SKM-1 (cell line): ENCODE measurements at regions not wholly inside any gene's neighbourhood (a gene's known extent, or its start where the extent isn't known, plus 50 kb on each side); places are given as distances from the start of the nearest gene placed in this dataset.

Source experiments
- DNase-seq: peaks from one replicate; lab custom pipeline; 2025; ENCODE audit not compliant: unreplicated experiment; lab: John Stamatoyannopoulos, UW

DNA sequence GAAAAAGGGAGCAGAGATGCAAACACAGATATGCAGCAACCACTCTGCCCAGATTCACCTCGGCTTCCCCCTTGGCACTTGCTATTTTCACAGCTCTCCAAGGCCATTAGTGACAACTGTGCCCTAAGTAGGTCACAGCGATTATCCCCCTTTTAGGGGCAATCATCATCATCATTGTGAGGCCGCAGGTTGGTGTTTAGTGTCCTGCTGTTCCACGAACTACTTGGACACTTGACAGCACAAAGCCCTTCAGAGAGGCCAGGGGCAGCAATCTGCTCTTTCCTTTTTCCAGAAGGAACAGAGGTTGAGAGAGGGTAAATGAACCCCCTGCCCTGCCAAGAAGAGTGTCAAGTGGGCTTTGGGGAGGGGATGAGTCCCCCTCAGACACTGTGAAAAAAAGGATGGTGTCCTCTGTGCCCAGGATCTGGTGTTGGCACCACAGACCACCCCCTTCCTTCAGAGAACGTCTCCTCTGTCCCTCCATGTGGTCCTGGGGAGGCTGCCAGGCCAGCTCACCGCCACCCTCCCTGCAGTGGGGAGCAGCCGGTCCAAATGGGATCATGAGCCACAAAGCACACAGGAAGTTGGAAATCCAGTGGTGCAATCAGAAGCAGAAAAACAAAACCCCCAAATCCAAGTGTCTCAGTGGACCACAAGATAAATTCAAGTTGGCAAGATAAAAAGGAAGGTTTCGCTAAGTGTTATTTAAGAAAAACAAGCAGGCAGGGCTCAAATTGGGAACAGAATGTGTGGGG lies 78.4 kb upstream of the MED9 start:
- no peak for DNase-seq

DNA sequence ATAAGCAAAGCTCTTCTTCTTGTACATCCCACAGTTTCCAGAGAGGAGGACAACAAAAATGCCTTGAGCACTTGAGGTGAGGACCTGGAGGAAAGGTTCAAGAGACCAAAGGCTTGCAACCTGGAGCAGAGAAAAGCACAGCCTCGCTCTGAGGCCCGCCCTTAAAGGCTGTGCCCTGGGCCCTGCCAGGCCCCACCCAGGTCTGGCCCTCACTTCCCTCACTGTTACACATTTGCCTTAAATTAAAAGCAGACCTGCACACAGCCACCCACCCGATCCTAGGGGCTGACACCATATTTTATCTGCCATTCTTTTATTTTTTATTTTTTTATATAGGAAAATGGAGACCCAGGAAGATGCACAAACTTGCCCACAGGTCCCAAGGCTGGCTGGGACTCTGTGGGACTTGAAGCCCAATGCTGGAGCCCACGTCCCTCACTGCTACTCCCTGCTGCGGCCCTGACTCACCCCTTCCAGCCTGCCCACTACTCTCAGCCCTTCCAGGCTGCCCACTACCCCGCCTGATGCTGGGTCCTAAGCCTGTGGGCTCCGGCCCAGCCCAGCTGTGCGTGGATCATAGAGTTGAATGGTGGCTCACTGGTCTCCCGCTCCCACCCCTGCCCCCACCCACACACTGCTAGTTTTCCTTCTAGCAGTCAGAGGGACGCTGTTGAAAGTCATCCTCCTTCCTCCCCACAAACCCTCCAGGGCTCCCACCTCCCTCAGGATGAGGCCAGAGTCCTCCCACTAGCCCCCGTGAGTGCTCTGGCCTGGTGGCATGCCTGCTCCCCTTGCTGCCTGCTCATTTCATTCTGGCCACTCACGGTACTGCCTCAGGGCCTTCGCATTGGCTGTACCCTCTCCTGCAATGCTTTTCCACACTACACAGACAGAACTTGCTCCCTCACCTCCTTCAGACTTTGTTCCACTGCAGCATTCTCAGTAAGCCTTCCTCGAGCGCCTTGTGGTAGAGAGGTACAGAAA lies 77.6 kb upstream of the MED9 start:
- no peak for DNase-seq

GRCh38 chr17:17400070-17400469 lies 76.7 kb upstream of the MED9 start:
- no peak for DNase-seq

DNA sequence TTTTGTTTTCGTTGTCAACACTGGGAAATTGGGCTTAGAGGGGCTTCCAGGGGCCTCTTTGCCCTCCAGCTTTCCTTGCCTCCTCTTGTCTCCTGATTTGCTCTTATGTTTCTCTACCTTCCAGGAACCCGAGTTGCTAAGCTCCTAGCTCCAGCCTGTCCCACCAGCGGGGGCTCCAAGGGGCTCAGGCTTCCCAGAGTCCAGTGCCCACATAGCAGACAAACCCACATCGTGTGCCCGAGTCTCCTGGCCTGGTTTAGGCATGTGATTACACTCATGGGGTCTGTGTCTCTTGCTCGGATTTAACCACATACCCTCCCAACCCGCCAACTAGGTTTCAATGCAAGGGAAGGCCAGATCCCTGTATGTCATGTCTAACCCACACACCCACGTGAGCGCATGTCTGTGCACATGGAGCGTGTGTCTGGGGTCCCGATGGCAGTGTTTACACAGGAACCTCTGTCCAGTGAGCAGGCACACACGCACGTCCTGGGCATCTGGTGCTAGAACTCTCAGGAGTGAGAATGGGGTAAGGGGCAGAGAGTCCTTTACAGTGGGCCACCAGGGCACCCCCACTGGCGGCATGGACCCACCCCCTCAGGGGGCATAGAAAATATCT lies 76.1 kb upstream of the MED9 start:
- no peak for DNase-seq

GRCh38 chr17:17401271-17401781 lies 75.5 kb upstream of the MED9 start:
- no peak for DNase-seq

- no peak for DNase-seq
Measured at GRCh38 chr17:17402558-17402957, 74.2 kb upstream of the MED9 start.

- DNase-seq, result no peak
Measured at GRCh38 chr17:17403065-17403464, 73.7 kb upstream of the MED9 start.

- DNase-seq, result peak; percentile 30
Measured at GRCh38 chr17:17403899-17404576, 72.8 kb upstream of the MED9 start.

DNA sequence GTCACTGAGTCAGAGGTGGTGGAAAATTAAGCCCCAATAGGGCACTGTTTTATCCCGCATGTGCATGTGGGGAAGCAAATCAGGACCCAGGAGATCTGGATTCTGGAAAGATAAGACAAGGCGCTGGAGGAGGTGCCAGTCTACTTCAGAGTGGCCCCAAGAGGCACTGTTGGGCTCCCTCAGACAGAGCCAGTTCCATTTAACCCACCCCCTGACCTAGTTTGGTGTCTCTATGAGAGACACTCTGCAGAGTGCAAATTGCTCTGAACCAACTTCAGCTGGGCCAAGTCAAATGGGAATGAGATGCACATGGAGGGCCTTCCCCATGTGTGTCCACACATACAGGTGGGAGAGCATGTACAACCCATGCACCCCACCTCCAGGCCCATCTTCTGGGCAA lies 71.1 kb upstream of the MED9 start:
- DNase-seq, result no peak

- no peak for DNase-seq
Measured at GRCh38 chr17:17406225-17406624, 70.6 kb upstream of the MED9 start.

GRCh38 chr17:17408236-17408794 lies 68.5 kb upstream of the MED9 start:
- DNase-seq, result no peak

DNA sequence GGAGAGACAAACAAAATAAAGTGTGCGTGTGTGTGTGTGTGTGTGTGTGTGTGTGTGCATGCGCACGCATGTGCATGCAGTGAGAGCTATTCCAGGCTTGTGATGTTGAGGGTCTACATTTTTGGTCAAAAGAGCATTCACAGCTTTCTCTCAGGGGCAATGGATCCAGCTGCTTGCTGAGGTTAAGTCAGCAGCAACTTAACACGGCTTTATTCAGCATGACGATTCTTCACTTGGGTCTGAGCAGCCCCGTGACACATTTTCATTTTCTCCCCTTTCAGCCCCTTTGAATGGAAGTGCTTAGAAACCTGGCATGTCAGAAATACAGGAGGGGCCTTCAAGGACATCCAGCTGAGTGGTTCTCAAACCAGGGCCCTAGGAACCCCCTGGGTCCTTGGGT lies 66.4 kb upstream of the MED9 start:
- DNase-seq, result no peak

DNA sequence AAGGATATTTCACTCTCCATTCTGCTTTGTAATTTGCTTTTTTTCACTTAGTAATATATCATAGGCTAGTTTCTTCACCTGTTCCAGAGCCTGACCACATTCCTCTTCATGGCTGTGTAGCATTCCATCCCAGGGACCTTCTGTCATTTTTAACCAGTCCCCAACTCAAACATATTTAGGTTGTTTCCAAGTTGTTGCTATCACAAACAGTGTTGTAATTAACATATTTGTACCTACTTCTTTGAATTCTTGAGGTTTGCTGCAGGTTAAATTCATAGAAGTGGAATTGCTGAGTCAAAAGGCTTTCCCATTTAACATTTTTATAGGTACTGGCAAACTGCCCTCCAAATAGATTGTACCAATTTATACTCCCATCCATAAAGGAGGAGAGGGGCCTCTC lies 65.1 kb upstream of the MED9 start:
- DNase-seq, result no peak

GRCh38 chr17:17412326-17412725 lies 64.5 kb upstream of the MED9 start:
- no peak for DNase-seq

DNA sequence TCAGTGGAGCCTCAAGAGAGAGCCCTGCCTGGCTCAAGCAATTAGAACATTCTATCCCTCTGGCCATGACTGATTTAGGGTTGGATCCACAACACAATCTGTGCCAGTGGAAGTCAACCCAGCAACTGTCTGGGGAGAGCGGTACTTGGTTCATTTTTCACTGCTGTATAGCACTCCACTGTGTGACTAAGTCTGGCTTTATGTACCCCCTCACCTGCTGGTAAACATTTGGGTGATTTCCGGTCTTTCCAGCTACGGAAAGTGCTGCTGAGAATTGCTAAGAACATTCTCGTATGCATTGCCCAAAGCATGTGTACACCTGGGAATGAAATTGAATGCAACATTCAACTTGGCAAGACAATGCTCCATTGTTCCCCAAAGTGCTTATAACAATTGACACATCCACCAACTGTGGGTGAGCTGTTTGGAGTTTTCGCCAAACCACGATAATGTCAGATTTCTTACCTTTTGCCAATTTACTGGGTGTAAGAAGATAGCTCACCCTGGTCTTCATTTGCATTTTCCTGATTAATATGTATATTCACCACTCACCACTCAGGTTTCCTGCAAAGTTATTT lies 63.5 kb upstream of the MED9 start:
- DNase-seq, result no peak

DNA sequence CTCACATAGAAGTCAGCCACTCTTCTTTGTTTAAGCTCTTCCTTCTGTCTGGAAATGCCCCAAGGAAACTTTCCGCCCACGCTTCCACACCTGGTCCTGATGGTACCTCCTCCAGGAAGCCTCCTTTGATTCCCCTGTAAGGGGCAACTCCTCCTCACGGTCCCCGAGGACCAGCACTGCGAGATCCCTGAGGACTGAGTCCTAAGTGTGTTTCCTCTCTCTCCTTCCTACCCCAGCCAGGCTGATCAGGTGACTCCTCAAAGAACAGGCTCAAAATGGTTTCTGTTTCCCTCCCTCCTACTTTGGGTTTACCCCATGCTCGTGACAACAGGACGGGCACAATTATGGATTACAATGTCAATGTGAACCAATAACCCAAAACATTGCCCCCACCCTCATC lies 63.0 kb upstream of the MED9 start:
- no peak for DNase-seq

- no peak for DNase-seq
Measured at GRCh38 chr17:17414341-17414805, 62.4 kb upstream of the MED9 start.

GRCh38 chr17:17415006-17415405 lies 61.8 kb upstream of the MED9 start:
- no peak for DNase-seq

GRCh38 chr17:17416007-17416399 lies 60.8 kb upstream of the MED9 start:
- peak; percentile 81 for DNase-seq
